ENCODE measurements at regions not wholly inside any gene's neighbourhood (a gene's known extent, or its start where the extent isn't known, plus 50 kb on each side); places are given as distances from the start of the nearest gene placed in this dataset.

GRCh38 chr4:156685308-156685707, 286.3 kb downstream of the PDGFC start:
- POLR2A ChIA-PET = no interaction called here
- H3K4me2 ChIP-seq = no peak overlapping the region

GRCh38 chr4:156677656-156678055, 293.9 kb downstream of the PDGFC start:
- Histone ChIP-seq H3K27ac (no peak overlapping the region), H3K4me3 (no peak overlapping the region), H3K9me3 (no peaks in the 10 kb centered on the region), H3K4me1 (no peaks in the 10 kb centered on the region), H3K4me2 (no peak overlapping the region)
- ChIA-PET POLR2A (no interaction called here), CTCF (no interaction called here)
- WGBS (ENCODE audit: missing lambda C conversion rate) = 54% methylated on average over 4 of the region's 4 CpGs
- no peak for ATAC-seq
- no peak for DNase-seq (ENCODE audit: low read depth in 1 of 2, low spot score in 1 of 2)
- no peak for FAIRE-seq
- TF ChIP-seq TFCP2L1 (CRISPR knock-in tag; IDR thresholded peaks at IDR 0.05) = no peak
- TF ChIP-seq HEYL (CRISPR knock-in tag; IDR thresholded peaks at IDR 0.05) = no peak

More at GRCh38 chr4:156685308-156685707, 286.3 kb downstream of the PDGFC start:
- no peak for TF ChIP-seq MAFK (IDR thresholded peaks at IDR 0.05; ENCODE audit: partially characterized antibody)
- no peak for TF ChIP-seq HOXA7 (CRISPR knock-in tag; IDR thresholded peaks at IDR 0.05)
- TF ChIP-seq RCOR1 (IDR thresholded peaks at IDR 0.05; ENCODE audit: low read depth, low read length) = no peak
- no peak for TF ChIP-seq HMGXB4 (CRISPR knock-in tag; IDR thresholded peaks at IDR 0.05; ENCODE audit: borderline replicate concordance)
- no peak for TF ChIP-seq PBX3 (IDR thresholded peaks at IDR 0.05)
- FAIRE-seq (no peak), DNase-seq (ENCODE audit: low read depth in 1 of 2, low spot score in 1 of 2) (no peak), ATAC-seq (no peak)
- H3K9me3 ChIP-seq = no peaks in the 10 kb centered on the region
- H3K4me1 ChIP-seq = no peaks in the 10 kb centered on the region
- no peak overlapping the region for H3K27ac ChIP-seq
- 51% methylated on average over 3 of the region's 3 CpGs for WGBS (ENCODE audit: missing lambda C conversion rate)
- H3K4me3 ChIP-seq = no peak overlapping the region
- CTCF ChIA-PET = interaction anchor here (1.2 kb wide), 1 partner anchor 12 kb away, joined by 4 read pairs; no protein-coding TSS in a partner anchor

GRCh38 chr4:156677131-156677531, 294.5 kb downstream of the PDGFC start:
- no peak overlapping the region for H3K4me3 ChIP-seq
- WGBS (ENCODE audit: missing lambda C conversion rate) = 8% methylated on average over 6 of the region's 6 CpGs
- FAIRE-seq = no peak
- no peak overlapping the region for H3K27ac ChIP-seq
- ATAC-seq = peak; percentile 66 to 81; a peak in 4 of 6 replicates
- H3K4me1 ChIP-seq = no peaks in the 10 kb centered on the region
- H3K4me2 ChIP-seq = peak overlapping the region; percentile 33; the same call in 1 of the 3 replicates
- ChIA-PET CTCF (interaction anchor here (1.3 kb wide), 1 partner anchor 202 kb away, joined by 3 read pairs; no protein-coding TSS in a partner anchor), POLR2A (no interaction called here)
- DNase-seq (ENCODE audit: low read depth in 1 of 2, low spot score in 1 of 2) = peak; percentile 20 to 52
- TF ChIP-seq MAX (IDR thresholded peaks at IDR 0.05) = no peak
- TF ChIP-seq CTCF (IDR thresholded peaks at IDR 0.05) = peak; percentile 43
- no peak for TF ChIP-seq RCOR1 (IDR thresholded peaks at IDR 0.05; ENCODE audit: low read depth, low read length)
- no peak for TF ChIP-seq REST (IDR thresholded peaks at IDR 0.05)
- TF ChIP-seq RARB (CRISPR knock-in tag; IDR thresholded peaks at IDR 0.05) = no peak
- TF ChIP-seq SMC3 (IDR thresholded peaks at IDR 0.05) = peak; percentile 52; the same call in 2 of the 3 replicates
- TF ChIP-seq RAD21 (conservative IDR thresholded peaks at IDR 0.05 in 1 of 2, IDR thresholded peaks at IDR 0.05 in 1 of 2) = peak; percentile 61 to 66
- no peaks in the 10 kb centered on the region for H3K9me3 ChIP-seq

Data from A549 (cell line).